Right lobe of liver (tissue), 6 donors: ENCODE measurements at regions not wholly inside any gene's neighbourhood (a gene's known extent, or its start where the extent isn't known, plus 50 kb on each side); places are given as distances from the start of the nearest gene placed in this dataset.

Experiments
- ATAC-seq, 4 donors: fragments of 200-7000 bp; cut with Tn5 transposase; one replicate each; pipeline ENCODE4 v1.9.1; 2020; ENCODE audit warnings: mild to moderate bottlenecking in 4 of 4, moderate library complexity in 4 of 4
- DNase-seq, 3 donors: peaks; one replicate each; pipeline ENCODE4 v3.0.0-alpha.2; 2020
- H3K27ac ChIP-seq, 3 donors: fragments of 200-600 bp; one replicate each; pipeline ENCODE4 v1.8.0; 2022
- H3K27me3 ChIP-seq, 2 donors: fragments of 200-600 bp; one replicate each; pipeline ENCODE4 v1.8.0; 2022
- H3K36me3 ChIP-seq, 4 donors: fragments of 200-600 bp; sonication (generic) in 1 of 4; one replicate each; pipeline versions ENCODE4 v1.5.1 to v1.8.0; 2017 to 2022; ENCODE audit warnings: control low read depth in 1 of 4
- H3K4me1 ChIP-seq, 4 donors: fragments of 200-600 bp; sonication (generic) in 1 of 4; one replicate each; pipeline versions ENCODE4 v1.5.1 to v1.8.0; 2017 to 2022; ENCODE audit warnings: control low read depth in 1 of 4
- H3K4me3 ChIP-seq, 3 donors: fragments of 200-600 bp; one replicate each; pipeline ENCODE4 v1.8.0; 2022
- H3K9me3 ChIP-seq, 4 donors: fragments of 200-600 bp; sonication (generic) in 1 of 4; one replicate each; pipeline versions ENCODE4 v1.5.1 to v1.8.0; 2017 to 2022; ENCODE audit warnings: control low read depth in 1 of 4
- CTCF ChIP-seq, 4 donors: fragments of 200-600 bp in 3 of 4; fragments of 450-650 bp in 1 of 4; IDR thresholded peaks; one replicate each; pipeline versions ENCODE4 v1.5.1 to v1.8.0; 2016 to 2022; ENCODE audit warnings: antibody characterized with exemption in 4 of 4, mild to moderate bottlenecking in 2 of 4
- POLR2A ChIP-seq: fragments of 450-650 bp; IDR thresholded peaks from one replicate; pipeline ENCODE4 v1.6.1; 2017; ENCODE audit warnings: antibody characterized with exemption, mild to moderate bottlenecking
- WGBS: methylation state at CpG from one replicate; pipeline ENCODE4 v1.1.6; 2018; ENCODE audit warnings: low coverage, low lambda C conversion rate; ENCODE audit not compliant: insufficient coverage; ENCODE audit errors: missing lambda C conversion rate; 5-methylcytosine and 5-hydroxymethylcytosine counted together
- intact Hi-C, 2 donors: fragments of 100-400 bp; cut with DNase I; formaldehyde crosslinking; loops; one replicate each; pipeline versions ENCODE4 v1.11.2 to v1.14.1; 2022
- donor health status: DM: no; HTN: yes; CAD: no.
- donor health status: DM: no; HTN: no; CAD: no.
- donor health status: DM: no; HTN: no; CAD: no.
- donor health status: DM: no; HTN: yes; CAD: no.
- donor health status: DM: no; HTN: yes; CAD: no.

GRCh38 chr22:48673806-48674500 is 1153.7 kb downstream of the BRD1 start:
- Histone ChIP-seq H3K27ac (no peak overlapping the region), H3K9me3 (peaks cover 0 to 3% (median 0%) of the 10 kb centered on the region in 4 donors), H3K4me3 (no peak overlapping the region), H3K4me1 (no peaks in the 10 kb centered on the region), H3K27me3 (no peaks in the 10 kb centered on the region), H3K36me3 (no peaks in the 10 kb centered on the region)
- 57% methylated on average over 12 of the region's 24 CpGs for WGBS
- ATAC-seq (no peak), DNase-seq (peak in 1 of 3 donors; percentile 48)
- intact Hi-C loops = no loop called here
- TF ChIP-seq POLR2A = no peak
- no peak for TF ChIP-seq CTCF (IDR thresholded peaks at IDR 0.05)

GRCh38 chr22:48672387-48672786 is 1155.3 kb downstream of the BRD1 start:
- intact Hi-C loops = no loop called here
- DNase-seq (no peak), ATAC-seq (no peak)
- H3K9me3 ChIP-seq = peaks cover 0 to 3% (median 0%) of the 10 kb centered on the region in 4 donors
- H3K4me3 ChIP-seq = no peak overlapping the region
- H3K27ac ChIP-seq = no peak overlapping the region
- no peak for TF ChIP-seq POLR2A
- no peak for TF ChIP-seq CTCF (IDR thresholded peaks at IDR 0.05)
- H3K4me1 ChIP-seq = no peaks in the 10 kb centered on the region
- 52% methylated on average over 3 of the region's 3 CpGs for WGBS
- H3K27me3 ChIP-seq = no peaks in the 10 kb centered on the region
- H3K36me3 ChIP-seq = no peaks in the 10 kb centered on the region

- WGBS = 55% methylated on average over 5 of the region's 5 CpGs
- Histone ChIP-seq H3K4me1 (no peaks in the 10 kb centered on the region), H3K27me3 (no peaks in the 10 kb centered on the region), H3K4me3 (no peak overlapping the region), H3K9me3 (peaks cover 0 to 3% (median 0%) of the 10 kb centered on the region in 4 donors), H3K36me3 (no peaks in the 10 kb centered on the region), H3K27ac (no peak overlapping the region)
- intact Hi-C loops = no loop called here
- DNase-seq (no peak), ATAC-seq (no peak)
- TF ChIP-seq CTCF (IDR thresholded peaks at IDR 0.05) (no peak), POLR2A (no peak)
Measured at GRCh38 chr22:48670731-48671130, 1156.9 kb downstream of the BRD1 start.

- H3K9me3 ChIP-seq = peaks cover 0 to 3% (median 0%) of the 10 kb centered on the region in 4 donors
- TF ChIP-seq POLR2A (no peak), CTCF (IDR thresholded peaks at IDR 0.05) (no peak)
- intact Hi-C loops = no loop called here
- no peak overlapping the region for H3K4me3 ChIP-seq
- H3K27me3 ChIP-seq = no peaks in the 10 kb centered on the region
- no peak for DNase-seq
- H3K4me1 ChIP-seq = no peaks in the 10 kb centered on the region
- ATAC-seq = no peak
- no peaks in the 10 kb centered on the region for H3K36me3 ChIP-seq
- WGBS = 72% methylated on average over 6 of the region's 23 CpGs
- no peak overlapping the region for H3K27ac ChIP-seq
Measured at GRCh38 chr22:48669986-48670716, 1157.5 kb downstream of the BRD1 start.
